HepG2 (cell line): ENCODE measurements at regions not wholly inside any gene's neighbourhood (a gene's known extent, or its start where the extent isn't known, plus 50 kb on each side); places are given as distances from the start of the nearest gene placed in this dataset.

ENCODE experiments used
- ATAC-seq: fragments of 200-7000 bp; cut with Tn5 transposase; 3 replicates; pipeline ENCODE4 v1.9.1; 2020; ENCODE audit warnings: mild to moderate bottlenecking, moderate library complexity
- BruUV-seq: library from RNA; stranded (reverse); fragments of 400-500 nt; replicated peaks from 2 replicates; lab custom pipeline; 2021; lab: Mats Ljungman, UMichigan
- CTCF ChIA-PET: fragments of 300-600 bp; formaldehyde crosslinking; extraction: SDS; loops from one replicate; lab custom pipeline; 2021; ENCODE audit warnings: low total read pairs, inconsistent platforms, low intra/inter-chr PET ratio; lab: Yijun Ruan, JAX
- POLR2A ChIA-PET: fragments of 350-600 bp; sonication (Branson Sonifier 250); formaldehyde crosslinking; loops from one replicate; lab custom pipeline; 2020; ENCODE audit warnings: antibody characterized with exemption, inconsistent platforms; lab: Yijun Ruan, JAX
- DNase-seq: peaks from one replicate; pipeline ENCODE4 v3.0.0-alpha.2; 2015; ENCODE audit warnings: low spot score
- FAIRE-seq: peaks from 3 replicates; lab custom pipeline; 2011; peaks lifted over from hg19 to GRCh38; lab: Jason Lieb, UNC
- H2AFZ ChIP-seq: one replicate; pipeline ENCODE4 v1.6.1; 2011; ENCODE audit warnings: low read length, inconsistent platforms
- H3K27ac ChIP-seq: fragments of 300-600 bp; 3 replicates; pipeline ENCODE4 v1.8.0; 2011; ENCODE audit warnings: mixed run types, mild to moderate bottlenecking, mixed read lengths, low read length, inconsistent platforms; ENCODE audit not compliant: insufficient read depth; ENCODE audit errors: extremely low read length
- H3K27me3 ChIP-seq, 2 experiments: fragments of 200-600 bp in 1 of 2; 2 replicates in 1 of 2; 3 replicates in 1 of 2; pipeline versions ENCODE4 v1.6.0 to v1.8.0; 2011; ENCODE audit warnings: low read length in 2 of 2, mild to moderate bottlenecking in 2 of 2, moderate library complexity in 2 of 2, inconsistent platforms in 1 of 2; ENCODE audit not compliant: insufficient read depth in 2 of 2, control insufficient read depth in 1 of 2
- H3K36me3 ChIP-seq, 2 experiments: fragments of 200-600 bp in 1 of 2; replicated peaks in 1 of 2; 2 replicates in 1 of 2; 3 replicates in 1 of 2; pipeline versions ENCODE4 v1.5.1 to v1.8.0; 2011; ENCODE audit warnings: low read length in 2 of 2, inconsistent platforms in 1 of 2; ENCODE audit not compliant: insufficient read depth in 2 of 2, control insufficient read depth in 1 of 2
- H3K4me1 ChIP-seq: 2 replicates; pipeline ENCODE4 v1.5.1; 2012; ENCODE audit warnings: low read length, inconsistent platforms; ENCODE audit not compliant: insufficient read depth
- H3K4me2 ChIP-seq: 2 replicates; pipeline ENCODE4 v1.6.0; 2011; ENCODE audit warnings: low read depth, low read length, inconsistent platforms
- H3K4me3 ChIP-seq, 3 experiments: fragments of 200-600 bp in 1 of 3; sonication (generic), shearing (Covaris generic) in 1 of 3; replicated peaks in 1 of 3; 2 replicates each; pipeline ENCODE4 v1.5.1; 2011 to 2016; ENCODE audit warnings: low read length in 3 of 3, inconsistent platforms in 2 of 3, low read depth in 2 of 3, mild to moderate bottlenecking in 2 of 3, control low read depth in 1 of 3, mixed read lengths in 1 of 3; ENCODE audit not compliant: insufficient read depth in 1 of 3
- H3K79me2 ChIP-seq: one replicate; pipeline ENCODE4 v1.6.1; 2011; ENCODE audit warnings: low read length, inconsistent platforms; ENCODE audit not compliant: insufficient read depth
- H3K9ac ChIP-seq: 2 replicates; pipeline ENCODE4 v1.6.0; 2011; ENCODE audit warnings: mild to moderate bottlenecking, low read depth, low read length, inconsistent platforms; ENCODE audit not compliant: insufficient read depth
- H3K9me3 ChIP-seq: 2 replicates; pipeline ENCODE4 v1.5.1; 2012; ENCODE audit warnings: mild to moderate bottlenecking, low read length
- H4K20me1 ChIP-seq: 2 replicates; pipeline ENCODE4 v1.6.0; 2011; ENCODE audit warnings: inconsistent platforms, mild to moderate bottlenecking, low read length, moderate library complexity; ENCODE audit not compliant: insufficient read depth
- KDM6A ChIP-seq: IDR thresholded peaks from 2 replicates; pipeline ENCODE4 v1.6.1; 2016; ENCODE audit warnings: low read depth
- MAF1 ChIP-seq: sonication (generic); formaldehyde crosslinking; IDR thresholded peaks from 2 replicates; pipeline ENCODE4 v1.5.0; 2020; ENCODE audit warnings: missing genetic modification reagents, borderline replicate concordance
- SNAPC2 ChIP-seq: sonication (generic); formaldehyde crosslinking; IDR thresholded peaks from 2 replicates; pipeline ENCODE4 v1.8.1; 2022; ENCODE audit warnings: mild to moderate bottlenecking, missing genetic modification reagents
- TBL1XR1 ChIP-seq: fragments of 150-350 bp; IDR thresholded peaks from 2 replicates; pipeline ENCODE4 v1.6.1; 2014; ENCODE audit warnings: borderline replicate concordance, low read length; ENCODE audit not compliant: partially characterized antibody
- ZFP37 ChIP-seq: sonication (generic); formaldehyde crosslinking; IDR thresholded peaks from 2 replicates; pipeline ENCODE4 v1.4.0; 2020; ENCODE audit warnings: missing genetic modification reagents, borderline replicate concordance
- ZNF615 ChIP-seq: sonication (generic); formaldehyde crosslinking; IDR thresholded peaks from 2 replicates; pipeline ENCODE4 v1.5.0; 2020; ENCODE audit warnings: mild to moderate bottlenecking, missing genetic modification reagents, borderline replicate concordance
- ZSCAN22 ChIP-seq: sonication (generic); formaldehyde crosslinking; IDR thresholded peaks from 2 replicates; pipeline ENCODE4 v1.4.0; 2020; ENCODE audit warnings: mild to moderate bottlenecking, missing genetic modification reagents
- WGBS: methylation state at CpG from one replicate; pipeline ENCODE4 v1.1.6; 2017; ENCODE audit warnings: low lambda C conversion rate; 5-methylcytosine and 5-hydroxymethylcytosine counted together
- in situ Hi-C: cut with HindIII; loops from 2 replicates; pipeline ENCODE4 v1.10.0; 2017; ENCODE audit warnings: low pct_unique_long_range_greater_than_20kb; ENCODE audit not compliant: extremely low pct_ligation_motif_present
- intact Hi-C: fragments of 100-400 bp; cut with micrococcal nuclease; formaldehyde crosslinking; loops from one replicate; pipeline ENCODE4 v1.10.0; 2022; ENCODE audit not compliant: unreplicated experiment
- TF ChIP-seq, protein P1 (sequence below): sonication (generic); formaldehyde crosslinking; IDR thresholded peaks from 2 replicates; pipeline ENCODE4 v1.4.0; 2020; ENCODE audit warnings: missing genetic modification reagents
- TF ChIP-seq, protein P2 (sequence below): IDR thresholded peaks from 2 replicates; pipeline ENCODE4 v1.6.1; 2012; ENCODE audit warnings: low read depth, low read length, improper control_type of control experiment
- TF ChIP-seq, protein P3 (sequence below): sonication (generic); formaldehyde crosslinking; IDR thresholded peaks from 2 replicates; pipeline ENCODE4 v1.5.0; 2020; ENCODE audit warnings: missing genetic modification reagents

DNA sequence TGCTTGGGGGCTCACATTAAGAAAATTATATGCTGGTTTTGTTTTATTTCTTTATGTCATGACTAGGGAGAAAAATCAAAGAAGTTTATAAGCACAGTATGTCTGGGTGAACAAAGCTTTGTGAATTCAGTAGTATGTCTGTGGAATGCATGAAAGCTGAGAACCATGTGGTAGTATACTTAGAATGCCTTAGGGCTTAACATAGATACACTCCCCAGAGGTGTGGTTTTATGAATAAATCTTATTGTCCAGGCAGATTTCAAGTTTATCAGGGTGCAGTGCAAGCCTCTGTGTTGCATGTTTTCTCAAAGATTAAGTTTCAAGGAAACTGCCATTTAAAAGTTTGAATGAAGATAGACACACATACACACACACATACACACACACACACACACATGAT is 620.5 kb downstream of the CDY2B start:
- TF ChIP-seq, protein P1, sequence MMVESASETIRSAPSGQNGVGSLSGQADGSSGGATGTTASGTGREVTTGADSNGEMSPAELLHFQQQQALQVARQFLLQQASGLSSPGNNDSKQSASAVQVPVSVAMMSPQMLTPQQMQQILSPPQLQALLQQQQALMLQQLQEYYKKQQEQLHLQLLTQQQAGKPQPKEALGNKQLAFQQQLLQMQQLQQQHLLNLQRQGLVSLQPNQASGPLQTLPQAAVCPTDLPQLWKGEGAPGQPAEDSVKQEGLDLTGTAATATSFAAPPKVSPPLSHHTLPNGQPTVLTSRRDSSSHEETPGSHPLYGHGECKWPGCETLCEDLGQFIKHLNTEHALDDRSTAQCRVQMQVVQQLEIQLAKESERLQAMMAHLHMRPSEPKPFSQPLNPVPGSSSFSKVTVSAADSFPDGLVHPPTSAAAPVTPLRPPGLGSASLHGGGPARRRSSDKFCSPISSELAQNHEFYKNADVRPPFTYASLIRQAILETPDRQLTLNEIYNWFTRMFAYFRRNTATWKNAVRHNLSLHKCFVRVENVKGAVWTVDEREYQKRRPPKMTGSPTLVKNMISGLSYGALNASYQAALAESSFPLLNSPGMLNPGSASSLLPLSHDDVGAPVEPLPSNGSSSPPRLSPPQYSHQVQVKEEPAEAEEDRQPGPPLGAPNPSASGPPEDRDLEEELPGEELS (CRISPR knock-in tag) = no peak
- TF ChIP-seq, all 625 proteins: peak for 0
- intact Hi-C loops = no loop called here
- Histone ChIP-seq H3K9ac (no peak overlapping the region), H3K36me3 (no peaks in the 10 kb centered on the region), H2AFZ (no peak overlapping the region), H3K27me3 (no peaks in the 10 kb centered on the region), H3K9me3 (peaks cover 29% of the 10 kb centered on the region), H3K4me1 (no peaks in the 10 kb centered on the region), H3K4me2 (no peak overlapping the region), H4K20me1 (no peaks in the 10 kb centered on the region), H3K4me3 (no peak overlapping the region), H3K27ac (no peak overlapping the region), H3K79me2 (no peaks in the 10 kb centered on the region)
- in situ Hi-C loops = no loop called here
- DNase-seq (no peak), ATAC-seq (no peak), FAIRE-seq (no peak)
- ChIA-PET POLR2A (no interaction called here), CTCF (no interaction called here)
- no TSS peak for BruUV-seq

DNA sequence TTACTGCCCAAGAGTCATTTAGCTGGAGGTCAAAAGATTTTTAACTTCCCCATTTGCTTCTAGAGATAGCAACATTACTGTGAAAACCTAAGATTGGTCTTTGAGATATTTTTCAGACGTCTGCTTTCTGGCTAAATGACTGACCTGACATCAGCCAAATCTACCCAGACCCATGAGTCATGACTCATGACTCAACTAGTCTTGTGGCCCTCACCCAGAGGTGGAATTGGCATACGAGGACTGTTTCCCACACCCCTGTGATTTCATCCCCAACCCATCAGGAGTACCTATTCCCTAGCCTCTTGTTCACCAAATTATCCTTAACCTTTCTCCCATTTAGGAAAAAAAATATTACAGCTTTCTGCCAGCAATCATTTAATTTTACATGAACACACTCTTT is 641.6 kb downstream of the CDY2B start:
- DNase-seq = no peak
- no TSS peak for BruUV-seq
- no peak for ATAC-seq
- intact Hi-C loops (no loop called here), in situ Hi-C loops (no loop called here)
- H3K9ac ChIP-seq = no peak overlapping the region
- no peak overlapping the region for H3K27ac ChIP-seq
- H3K4me2 ChIP-seq = no peak overlapping the region
- no peak for FAIRE-seq
- 0% methylated on average over 2 of the region's 2 CpGs for WGBS
- CTCF ChIA-PET = no interaction called here
- no peaks in the 10 kb centered on the region for H3K36me3 ChIP-seq
- H3K4me3 ChIP-seq = no peak overlapping the region
- H3K79me2 ChIP-seq = no peaks in the 10 kb centered on the region
- no peaks in the 10 kb centered on the region for H3K4me1 ChIP-seq
- no peak overlapping the region for H2AFZ ChIP-seq
- peaks cover 60% of the 10 kb centered on the region for H3K9me3 ChIP-seq
- POLR2A ChIA-PET = no interaction called here
- no peaks in the 10 kb centered on the region for H3K27me3 ChIP-seq
- no peaks in the 10 kb centered on the region for H4K20me1 ChIP-seq
- TF ChIP-seq ZNF615 (CRISPR knock-in tag) = no peak
- TF ChIP-seq, protein P2, sequence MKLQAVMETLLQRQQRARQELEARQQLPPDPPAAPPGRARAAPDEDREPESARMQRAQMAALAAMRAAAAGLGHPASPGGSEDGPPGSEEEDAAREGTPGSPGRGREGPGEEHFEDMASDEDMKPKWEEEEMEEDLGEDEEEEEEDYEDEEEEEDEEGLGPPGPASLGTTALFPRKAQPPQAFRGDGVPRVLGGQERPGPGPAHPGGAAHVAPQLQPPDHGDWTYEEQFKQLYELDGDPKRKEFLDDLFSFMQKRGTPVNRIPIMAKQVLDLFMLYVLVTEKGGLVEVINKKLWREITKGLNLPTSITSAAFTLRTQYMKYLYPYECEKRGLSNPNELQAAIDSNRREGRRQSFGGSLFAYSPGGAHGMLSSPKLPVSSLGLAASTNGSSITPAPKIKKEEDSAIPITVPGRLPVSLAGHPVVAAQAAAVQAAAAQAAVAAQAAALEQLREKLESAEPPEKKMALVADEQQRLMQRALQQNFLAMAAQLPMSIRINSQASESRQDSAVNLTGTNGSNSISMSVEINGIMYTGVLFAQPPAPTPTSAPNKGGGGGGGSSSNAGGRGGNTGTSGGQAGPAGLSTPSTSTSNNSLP = no peak
- TF ChIP-seq KDM6A (CRISPR knock-in tag) = no peak
- no peak for TF ChIP-seq TBL1XR1
- no peak for TF ChIP-seq ZFP37 (CRISPR knock-in tag)
- no peak for TF ChIP-seq ZSCAN22 (CRISPR knock-in tag)
- TF ChIP-seq SNAPC2 (CRISPR knock-in tag) = no peak
- TF ChIP-seq MAF1 (CRISPR knock-in tag) = no peak
- TF ChIP-seq, protein P3, sequence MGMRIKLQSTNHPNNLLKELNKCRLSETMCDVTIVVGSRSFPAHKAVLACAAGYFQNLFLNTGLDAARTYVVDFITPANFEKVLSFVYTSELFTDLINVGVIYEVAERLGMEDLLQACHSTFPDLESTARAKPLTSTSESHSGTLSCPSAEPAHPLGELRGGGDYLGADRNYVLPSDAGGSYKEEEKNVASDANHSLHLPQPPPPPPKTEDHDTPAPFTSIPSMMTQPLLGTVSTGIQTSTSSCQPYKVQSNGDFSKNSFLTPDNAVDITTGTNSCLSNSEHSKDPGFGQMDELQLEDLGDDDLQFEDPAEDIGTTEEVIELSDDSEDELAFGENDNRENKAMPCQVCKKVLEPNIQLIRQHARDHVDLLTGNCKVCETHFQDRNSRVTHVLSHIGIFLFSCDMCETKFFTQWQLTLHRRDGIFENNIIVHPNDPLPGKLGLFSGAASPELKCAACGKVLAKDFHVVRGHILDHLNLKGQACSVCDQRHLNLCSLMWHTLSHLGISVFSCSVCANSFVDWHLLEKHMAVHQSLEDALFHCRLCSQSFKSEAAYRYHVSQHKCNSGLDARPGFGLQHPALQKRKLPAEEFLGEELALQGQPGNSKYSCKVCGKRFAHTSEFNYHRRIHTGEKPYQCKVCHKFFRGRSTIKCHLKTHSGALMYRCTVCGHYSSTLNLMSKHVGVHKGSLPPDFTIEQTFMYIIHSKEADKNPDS (CRISPR knock-in tag) = no peak
